SK-N-SH (cell line): ENCODE measurements at regions not wholly inside any gene's neighbourhood (a gene's known extent, or its start where the extent isn't known, plus 50 kb on each side); places are given as distances from the start of the nearest gene placed in this dataset.
A peak's percentile ranks its signal among the peaks of the same experiment; 100 is the strongest.

Experiments used
- CTCF ChIA-PET: fragments of 300-600, 350-600 bp; formaldehyde crosslinking; extraction: SDS; loops from one replicate; lab custom pipeline; 2021; lab: Yijun Ruan, JAX
- POLR2A ChIA-PET: fragments of 350-600 bp; sonication (Branson Sonifier 250); formaldehyde crosslinking; extraction: SDS; loops from one replicate; lab custom pipeline; 2020; ENCODE audit warnings: antibody characterized with exemption, inconsistent platforms; lab: Yijun Ruan, JAX
- DNase-seq: peaks from one replicate; pipeline ENCODE4 v3.0.0; 2012
- H2AFZ ChIP-seq: fragments of 200-600 bp; sonication (generic); 2 replicates; pipeline ENCODE4 v1.8.1; 2016; ENCODE audit warnings: antibody characterized with exemption, mild to moderate bottlenecking, low read depth
- H3F3A ChIP-seq: fragments of 200-600 bp; sonication (generic); replicated peaks from 2 replicates; pipeline ENCODE3; 2016; ENCODE audit warnings: antibody characterized with exemption, mild to moderate bottlenecking; ENCODE audit not compliant: insufficient read depth
- H3K27ac ChIP-seq, 2 experiments: fragments of 200-500 bp in 1 of 2; fragments of 200-600 bp in 1 of 2; sonication (Bioruptor generic) in 1 of 2; sonication (generic), shearing (Covaris generic) in 1 of 2; 2 replicates each; pipeline versions ENCODE4 v1.5.1 to v1.6.1; 2014 to 2016; ENCODE audit warnings: low read depth in 2 of 2, inconsistent platforms in 1 of 2, low read length in 1 of 2, mild to moderate bottlenecking in 1 of 2, mixed read lengths in 1 of 2
- H3K27me3 ChIP-seq: fragments of 200-600 bp; sonication (generic), shearing (Covaris generic); 2 replicates; pipeline ENCODE4 v1.6.1; 2016; ENCODE audit warnings: mixed run types; ENCODE audit not compliant: insufficient read depth
- H3K36me3 ChIP-seq, 2 experiments: fragments of 200-500 bp in 1 of 2; fragments of 200-600 bp in 1 of 2; sonication (Bioruptor generic) in 1 of 2; sonication (generic) in 1 of 2; replicated peaks in 1 of 2; 2 replicates each; pipeline versions ENCODE3 to v1.5.1; 2014 to 2016; ENCODE audit warnings: low read length in 1 of 2, mild to moderate bottlenecking in 1 of 2; ENCODE audit not compliant: insufficient read depth in 2 of 2, control insufficient read depth in 1 of 2
- H3K4me1 ChIP-seq, 2 experiments: fragments of 200-500 bp in 1 of 2; fragments of 200-600 bp in 1 of 2; sonication (Bioruptor generic) in 1 of 2; sonication (generic), shearing (Covaris generic) in 1 of 2; 2 replicates each; pipeline versions ENCODE4 v1.5.1 to v1.6.1; 2014 to 2016; ENCODE audit warnings: low read depth in 1 of 2, low read length in 1 of 2, mixed run types in 1 of 2; ENCODE audit not compliant: insufficient read depth in 2 of 2, control insufficient read depth in 1 of 2
- H3K4me2 ChIP-seq: fragments of 200-600 bp; sonication (generic), shearing (Covaris generic); 2 replicates; pipeline ENCODE4 v1.6.1; 2017; ENCODE audit warnings: mixed run types
- H3K4me3 ChIP-seq, 2 experiments: fragments of 200-500 bp in 1 of 2; fragments of 200-600 bp in 1 of 2; sonication (Bioruptor generic) in 1 of 2; sonication (generic), shearing (Covaris generic) in 1 of 2; 2 replicates each; pipeline versions ENCODE4 v1.5.1 to v1.8.1; 2014 to 2016; ENCODE audit warnings: low read depth in 2 of 2, inconsistent platforms in 1 of 2, low read length in 1 of 2, mild to moderate bottlenecking in 1 of 2, mixed read lengths in 1 of 2, moderate library complexity in 1 of 2
- H3K79me2 ChIP-seq: fragments of 200-600 bp; sonication (generic); 2 replicates; pipeline ENCODE4 v1.8.1; 2017; ENCODE audit warnings: mild to moderate bottlenecking; ENCODE audit not compliant: insufficient read depth
- H3K9ac ChIP-seq: fragments of 200-600 bp; sonication (generic); 2 replicates; pipeline ENCODE4 v1.6.1; 2017; ENCODE audit warnings: mixed run types
- H3K9me2 ChIP-seq: fragments of 200-600 bp; sonication (generic); 2 replicates; pipeline ENCODE4 v1.6.1; 2017; ENCODE audit warnings: mixed run types
- H3K9me3 ChIP-seq: fragments of 200-600 bp; sonication (generic); 2 replicates; pipeline ENCODE4 v1.6.1; 2017; ENCODE audit warnings: mixed run types, mild to moderate bottlenecking, moderate library complexity
- H4K20me1 ChIP-seq: fragments of 200-600 bp; sonication (generic); 2 replicates; pipeline ENCODE4 v1.6.1; 2017; ENCODE audit warnings: mild to moderate bottlenecking, mixed run types; ENCODE audit not compliant: insufficient read depth
- ELF1 ChIP-seq: IDR thresholded peaks from 2 replicates; pipeline ENCODE4 v1.4.0; 2012
- EP300 ChIP-seq, 2 experiments: IDR thresholded peaks; 2 replicates each; pipeline versions ENCODE4 v1.4.0 to v1.6.1; 2012; ENCODE audit warnings: borderline replicate concordance in 1 of 2, low read depth in 1 of 2, low read length in 1 of 2
- EZH2phosphoT487 ChIP-seq: fragments of 200-600 bp; sonication (generic); IDR thresholded peaks from 2 replicates; pipeline ENCODE4 v1.6.1; 2017; ENCODE audit warnings: low read depth, mixed run types, mild to moderate bottlenecking, antibody characterized with exemption, moderate library complexity, borderline replicate concordance
- FOSL2 ChIP-seq: IDR thresholded peaks from 2 replicates; pipeline ENCODE4 v1.4.0; 2012; ENCODE audit warnings: low read depth, mild to moderate bottlenecking, moderate library complexity, borderline replicate concordance
- GATA2 ChIP-seq: sonication (generic); formaldehyde crosslinking; IDR thresholded peaks from 2 replicates; pipeline ENCODE4 v1.5.0; 2020; ENCODE audit warnings: mild to moderate bottlenecking, missing genetic modification reagents
- JUND ChIP-seq: IDR thresholded peaks from 2 replicates; pipeline ENCODE4 v1.4.0; 2012
- MAX ChIP-seq: IDR thresholded peaks from 2 replicates; pipeline ENCODE4 v1.4.0; 2012; ENCODE audit warnings: low read depth
- MEF2A ChIP-seq: IDR thresholded peaks from 2 replicates; pipeline ENCODE4 v1.4.0; 2012; ENCODE audit warnings: low read depth, borderline replicate concordance
- NRF1 ChIP-seq: IDR thresholded peaks from 2 replicates; pipeline ENCODE4 v1.6.1; 2012; ENCODE audit warnings: low read depth, mild to moderate bottlenecking, low read length
- PBX3 ChIP-seq: IDR thresholded peaks from 2 replicates; pipeline ENCODE4; 2012
- POLR2AphosphoS5 ChIP-seq: IDR thresholded peaks from 2 replicates; pipeline ENCODE4 v1.6.1; 2012; ENCODE audit warnings: low read depth, low read length
- RCOR1 ChIP-seq: fragments of 150-350 bp; IDR thresholded peaks from 2 replicates; pipeline ENCODE4 v1.6.1; 2017; ENCODE audit warnings: antibody characterized with exemption, low read length
- RFX5 ChIP-seq: IDR thresholded peaks from 2 replicates; pipeline ENCODE4 v1.6.1; 2012; ENCODE audit warnings: mild to moderate bottlenecking, improper control_type of control experiment, low read length
- SMC3 ChIP-seq: IDR thresholded peaks from 2 replicates; pipeline ENCODE4 v1.6.1; 2012; ENCODE audit warnings: low read depth, low read length, improper control_type of control experiment
- TCF12 ChIP-seq: IDR thresholded peaks from 2 replicates; pipeline ENCODE4 v1.4.0; 2012
- TEAD4 ChIP-seq: IDR thresholded peaks from 2 replicates; pipeline ENCODE4 v1.4.0; 2012; ENCODE audit warnings: mild to moderate bottlenecking, borderline replicate concordance; ENCODE audit not compliant: insufficient read depth
- YY1 ChIP-seq: IDR thresholded peaks from 2 replicates; pipeline ENCODE4 v1.4.0; 2012; ENCODE audit warnings: low read depth, mild to moderate bottlenecking
- ZBTB33 ChIP-seq: IDR thresholded peaks from 2 replicates; pipeline ENCODE4 v1.4.0; 2012; ENCODE audit warnings: low read depth, borderline replicate concordance
- WGBS: methylation state at CpG from one replicate; pipeline ENCODE4 v1.1.6; 2017; ENCODE audit warnings: low lambda C conversion rate; 5-methylcytosine and 5-hydroxymethylcytosine counted together
- TF ChIP-seq, protein P1 (sequence below): IDR thresholded peaks from 2 replicates; pipeline ENCODE4 v1.4.0; 2012; ENCODE audit warnings: low read depth, borderline replicate concordance
- TF ChIP-seq, protein P2 (sequence below): fragments of 150-350 bp; IDR thresholded peaks from 2 replicates; pipeline ENCODE4 v1.6.1; 2017; ENCODE audit warnings: antibody characterized with exemption, low read length, low read depth, borderline replicate concordance

GRCh38 chr3:35413483-35413882, 225.8 kb upstream of the ARPP21 start (continued):
- TF ChIP-seq GATA2 (CRISPR knock-in tag) (no peak), MAX (no peak)
- TF ChIP-seq, all 33 proteins: peak for 0

DNA sequence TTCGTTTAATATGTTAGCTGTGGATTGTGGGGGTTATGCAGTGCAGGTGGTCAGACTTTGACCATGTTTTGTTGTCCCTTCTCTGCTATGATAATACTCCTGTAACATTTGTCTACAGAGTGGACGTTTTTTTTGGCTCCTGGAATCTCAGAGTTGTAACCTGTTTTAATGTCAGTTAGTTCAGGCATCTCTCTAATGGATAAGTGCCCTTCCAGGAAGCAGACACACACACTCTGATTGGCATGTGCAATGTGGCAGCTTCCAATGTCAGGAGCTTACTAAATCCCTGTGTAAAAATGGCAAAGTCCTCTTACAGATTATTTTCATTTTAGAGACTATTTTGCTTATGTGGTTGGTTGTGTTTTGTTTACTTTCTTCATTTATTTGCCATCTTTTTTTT, 222.2 kb upstream of the ARPP21 start:
- Histone ChIP-seq H4K20me1 (no peaks in the 10 kb centered on the region), H3K4me1 (peaks cover 0 to 7% of the 10 kb centered on the region in 2 experiments; a peak in 2 of 4 replicates), H3K79me2 (no peaks in the 10 kb centered on the region), H3K4me2 (no peak overlapping the region), H3K27me3 (no peaks in the 10 kb centered on the region), H3K36me3 (no peaks in the 10 kb centered on the region), H3F3A (no peaks in the 10 kb centered on the region), H3K27ac (no peak overlapping the region), H3K4me3 (no peak overlapping the region)
- TF ChIP-seq TCF12 (no peak), EP300 (IDR thresholded peaks at IDR 0.05; ENCODE audit: borderline replicate concordance in 1 of 2, low read depth in 1 of 2, low read length in 1 of 2) (no peak), FOSL2 (no peak), RCOR1 (no peak), ELF1 (no peak), YY1 (no peak), MEF2A (no peak), TEAD4 (no peak), GATA2 (CRISPR knock-in tag) (no peak), PBX3 (no peak)
- TF ChIP-seq, all 33 proteins: peak for 0
- CTCF ChIA-PET, result no interaction called here
- no peaks in the 10 kb centered on the region for H3K9me2 ChIP-seq
- WGBS, result 24% methylated on average over 2 of the region's 2 CpGs
- H2AFZ ChIP-seq, result no peak overlapping the region
- no peak for DNase-seq
- no peaks in the 10 kb centered on the region for H3K9me3 ChIP-seq
- no peak overlapping the region for H3K9ac ChIP-seq
- POLR2A ChIA-PET, result no interaction called here

- Histone ChIP-seq H3K9me3 (no peaks in the 10 kb centered on the region), H3K27ac (peak overlapping the region in 1 of 2 experiments; percentile 92; a peak in 2 of 4 replicates), H3K4me3 (no peak overlapping the region), H3K4me2 (no peak overlapping the region), H3K4me1 (peaks cover 0 to 16% of the 10 kb centered on the region in 2 experiments; a peak in 1 of 4 replicates), H3K9ac (no peak overlapping the region), H3F3A (peaks cover 9% of the 10 kb centered on the region), H4K20me1 (no peaks in the 10 kb centered on the region), H3K9me2 (no peaks in the 10 kb centered on the region), H3K79me2 (no peaks in the 10 kb centered on the region), H2AFZ (peak overlapping the region; percentile 64; the same call in 1 of the 2 replicates), H3K36me3 (no peaks in the 10 kb centered on the region), H3K27me3 (no peaks in the 10 kb centered on the region)
- DNase-seq, result no peak
- ChIA-PET POLR2A (no interaction called here), CTCF (no interaction called here)
- 55% methylated on average over 1 of the region's 1 CpG for WGBS
- no peak for TF ChIP-seq ELF1
- no peak for TF ChIP-seq JUND
- TF ChIP-seq NRF1, result no peak
- no peak for TF ChIP-seq ZBTB33
- no peak for TF ChIP-seq SMC3
- TF ChIP-seq PBX3, result no peak
- no peak for TF ChIP-seq POLR2AphosphoS5
- no peak for TF ChIP-seq RFX5
- TF ChIP-seq, protein P1, sequence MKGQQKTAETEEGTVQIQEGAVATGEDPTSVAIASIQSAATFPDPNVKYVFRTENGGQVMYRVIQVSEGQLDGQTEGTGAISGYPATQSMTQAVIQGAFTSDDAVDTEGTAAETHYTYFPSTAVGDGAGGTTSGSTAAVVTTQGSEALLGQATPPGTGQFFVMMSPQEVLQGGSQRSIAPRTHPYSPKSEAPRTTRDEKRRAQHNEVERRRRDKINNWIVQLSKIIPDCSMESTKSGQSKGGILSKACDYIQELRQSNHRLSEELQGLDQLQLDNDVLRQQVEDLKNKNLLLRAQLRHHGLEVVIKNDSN, result no peak
- TF ChIP-seq EP300 (IDR thresholded peaks at IDR 0.05; ENCODE audit: borderline replicate concordance in 1 of 2, low read depth in 1 of 2, low read length in 1 of 2), result no peak
- TF ChIP-seq RCOR1, result no peak
- no peak for TF ChIP-seq TEAD4
- no peak for TF ChIP-seq MAX
- TF ChIP-seq EZH2phosphoT487, result no peak
- TF ChIP-seq, protein P2, sequence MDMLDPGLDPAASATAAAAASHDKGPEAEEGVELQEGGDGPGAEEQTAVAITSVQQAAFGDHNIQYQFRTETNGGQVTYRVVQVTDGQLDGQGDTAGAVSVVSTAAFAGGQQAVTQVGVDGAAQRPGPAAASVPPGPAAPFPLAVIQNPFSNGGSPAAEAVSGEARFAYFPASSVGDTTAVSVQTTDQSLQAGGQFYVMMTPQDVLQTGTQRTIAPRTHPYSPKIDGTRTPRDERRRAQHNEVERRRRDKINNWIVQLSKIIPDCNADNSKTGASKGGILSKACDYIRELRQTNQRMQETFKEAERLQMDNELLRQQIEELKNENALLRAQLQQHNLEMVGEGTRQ, result no peak
Observed at GRCh38 chr3:35422101-35422500, 217.2 kb upstream of the ARPP21 start.
